ENCODE measurements at regions not wholly inside any gene's neighbourhood (a gene's known extent, or its start where the extent isn't known, plus 50 kb on each side); places are given as distances from the start of the nearest gene placed in this dataset.

- H3K36me3 ChIP-seq (ENCODE audit: insufficient read depth, low read length): no peaks in the 10 kb centered on the region
- H3K4me3 ChIP-seq (ENCODE audit: low read length): no peak overlapping the region
- H3K4me1 ChIP-seq (ENCODE audit: insufficient read depth, low read length): no peaks in the 10 kb centered on the region
- no peak overlapping the region for H2AFZ ChIP-seq (ENCODE audit: low read depth, low read length)
- H3K9me3 ChIP-seq (ENCODE audit: low read length): no peaks in the 10 kb centered on the region
- no peaks in the 10 kb centered on the region for H3K27me3 ChIP-seq (ENCODE audit: insufficient read depth, low read length)
Observed at GRCh38 chr6:47161176-47161687, 119.1 kb upstream of the ADGRF1 start.

- no peak overlapping the region for H2AFZ ChIP-seq (ENCODE audit: low read depth, low read length)
- H3K36me3 ChIP-seq (ENCODE audit: insufficient read depth, low read length): no peaks in the 10 kb centered on the region
- no peaks in the 10 kb centered on the region for H3K27me3 ChIP-seq (ENCODE audit: insufficient read depth, low read length)
- no peaks in the 10 kb centered on the region for H3K4me1 ChIP-seq (ENCODE audit: insufficient read depth, low read length)
- H3K9me3 ChIP-seq (ENCODE audit: low read length): no peaks in the 10 kb centered on the region
- no peak overlapping the region for H3K4me3 ChIP-seq (ENCODE audit: low read length)
Observed at GRCh38 chr6:47160702-47161101, 118.6 kb upstream of the ADGRF1 start.

- Histone ChIP-seq H2AFZ (ENCODE audit: low read depth, low read length) (no peak overlapping the region), H3K36me3 (ENCODE audit: insufficient read depth, low read length) (no peaks in the 10 kb centered on the region), H3K27me3 (ENCODE audit: insufficient read depth, low read length) (no peaks in the 10 kb centered on the region), H3K4me3 (ENCODE audit: low read length) (no peak overlapping the region), H3K4me1 (ENCODE audit: insufficient read depth, low read length) (no peaks in the 10 kb centered on the region), H3K9me3 (ENCODE audit: low read length) (no peaks in the 10 kb centered on the region)
Observed at GRCh38 chr6:47159763-47160162, 117.6 kb upstream of the ADGRF1 start.

- Histone ChIP-seq H2AFZ (ENCODE audit: low read depth, low read length) (no peak overlapping the region), H3K36me3 (ENCODE audit: insufficient read depth, low read length) (no peaks in the 10 kb centered on the region), H3K4me1 (ENCODE audit: insufficient read depth, low read length) (peaks cover 4% of the 10 kb centered on the region), H3K4me3 (ENCODE audit: low read length) (no peak overlapping the region), H3K9me3 (ENCODE audit: low read length) (no peaks in the 10 kb centered on the region), H3K27me3 (ENCODE audit: insufficient read depth, low read length) (no peaks in the 10 kb centered on the region)
Observed at GRCh38 chr6:47157653-47158219, 115.6 kb upstream of the ADGRF1 start.

- Histone ChIP-seq H3K27me3 (ENCODE audit: insufficient read depth, low read length) (no peaks in the 10 kb centered on the region), H2AFZ (ENCODE audit: low read depth, low read length) (no peak overlapping the region), H3K36me3 (ENCODE audit: insufficient read depth, low read length) (no peaks in the 10 kb centered on the region), H3K4me1 (ENCODE audit: insufficient read depth, low read length) (peaks cover 4% of the 10 kb centered on the region), H3K9me3 (ENCODE audit: low read length) (no peaks in the 10 kb centered on the region), H3K4me3 (ENCODE audit: low read length) (no peak overlapping the region)
Observed at GRCh38 chr6:47157063-47157462, 114.9 kb upstream of the ADGRF1 start.

- no peaks in the 10 kb centered on the region for H3K9me3 ChIP-seq (ENCODE audit: low read length)
- peaks cover 4% of the 10 kb centered on the region for H3K4me1 ChIP-seq (ENCODE audit: insufficient read depth, low read length)
- H3K27me3 ChIP-seq (ENCODE audit: insufficient read depth, low read length): no peaks in the 10 kb centered on the region
- no peak overlapping the region for H3K4me3 ChIP-seq (ENCODE audit: low read length)
- H2AFZ ChIP-seq (ENCODE audit: low read depth, low read length): no peak overlapping the region
- H3K36me3 ChIP-seq (ENCODE audit: insufficient read depth, low read length): no peaks in the 10 kb centered on the region
Observed at GRCh38 chr6:47156196-47156595, 114.1 kb upstream of the ADGRF1 start.

- Histone ChIP-seq H3K36me3 (ENCODE audit: insufficient read depth, low read length) (no peaks in the 10 kb centered on the region), H3K4me3 (ENCODE audit: low read length) (no peak overlapping the region), H3K27me3 (ENCODE audit: insufficient read depth, low read length) (no peaks in the 10 kb centered on the region), H3K9me3 (ENCODE audit: low read length) (no peaks in the 10 kb centered on the region), H2AFZ (ENCODE audit: low read depth, low read length) (no peak overlapping the region), H3K4me1 (ENCODE audit: insufficient read depth, low read length) (peaks cover 4% of the 10 kb centered on the region)
Observed at GRCh38 chr6:47153404-47153755, 111.2 kb upstream of the ADGRF1 start.

- H3K36me3 ChIP-seq (ENCODE audit: insufficient read depth, low read length): no peaks in the 10 kb centered on the region
- H3K4me3 ChIP-seq (ENCODE audit: low read length): no peak overlapping the region
- H2AFZ ChIP-seq (ENCODE audit: low read depth, low read length): no peak overlapping the region
- H3K9me3 ChIP-seq (ENCODE audit: low read length): no peaks in the 10 kb centered on the region
- no peaks in the 10 kb centered on the region for H3K27me3 ChIP-seq (ENCODE audit: insufficient read depth, low read length)
- peaks cover 4% of the 10 kb centered on the region for H3K4me1 ChIP-seq (ENCODE audit: insufficient read depth, low read length)
Observed at GRCh38 chr6:47152666-47153403, 110.7 kb upstream of the ADGRF1 start.

- Histone ChIP-seq H3K4me1 (ENCODE audit: insufficient read depth, low read length) (peaks cover 13% of the 10 kb centered on the region), H2AFZ (ENCODE audit: low read depth, low read length) (no peak overlapping the region), H3K36me3 (ENCODE audit: insufficient read depth, low read length) (no peaks in the 10 kb centered on the region), H3K4me3 (ENCODE audit: low read length) (no peak overlapping the region), H3K9me3 (ENCODE audit: low read length) (no peaks in the 10 kb centered on the region), H3K27me3 (ENCODE audit: insufficient read depth, low read length) (no peaks in the 10 kb centered on the region)
Observed at GRCh38 chr6:47151232-47151898, 109.2 kb upstream of the ADGRF1 start.

- no peaks in the 10 kb centered on the region for H3K36me3 ChIP-seq (ENCODE audit: insufficient read depth, low read length)
- no peak overlapping the region for H2AFZ ChIP-seq (ENCODE audit: low read depth, low read length)
- peaks cover 16% of the 10 kb centered on the region for H3K4me1 ChIP-seq (ENCODE audit: insufficient read depth, low read length)
- H3K27me3 ChIP-seq (ENCODE audit: insufficient read depth, low read length): no peaks in the 10 kb centered on the region
- no peaks in the 10 kb centered on the region for H3K9me3 ChIP-seq (ENCODE audit: low read length)
- no peak overlapping the region for H3K4me3 ChIP-seq (ENCODE audit: low read length)
Observed at GRCh38 chr6:47149554-47149953, 107.4 kb upstream of the ADGRF1 start.

- Histone ChIP-seq H3K4me3 (ENCODE audit: low read length) (no peak overlapping the region), H3K27me3 (ENCODE audit: insufficient read depth, low read length) (no peaks in the 10 kb centered on the region), H3K9me3 (ENCODE audit: low read length) (no peaks in the 10 kb centered on the region), H3K4me1 (ENCODE audit: insufficient read depth, low read length) (peaks cover 16% of the 10 kb centered on the region), H3K36me3 (ENCODE audit: insufficient read depth, low read length) (no peaks in the 10 kb centered on the region), H2AFZ (ENCODE audit: low read depth, low read length) (no peak overlapping the region)
Observed at GRCh38 chr6:47149066-47149465, 106.9 kb upstream of the ADGRF1 start.

- H3K4me3 ChIP-seq (ENCODE audit: low read length): no peak overlapping the region
Observed at GRCh38 chr6:47147836-47148344, 105.8 kb upstream of the ADGRF1 start.

GRCh38 chr6:47147175-47147727 lies 105.1 kb upstream of the ADGRF1 start:
- H3K4me3 ChIP-seq (ENCODE audit: low read length): no peak overlapping the region
- H3K9me3 ChIP-seq (ENCODE audit: low read length): no peaks in the 10 kb centered on the region
- H2AFZ ChIP-seq (ENCODE audit: low read depth, low read length): no peak overlapping the region
- no peaks in the 10 kb centered on the region for H3K36me3 ChIP-seq (ENCODE audit: insufficient read depth, low read length)
- H3K4me1 ChIP-seq (ENCODE audit: insufficient read depth, low read length): peaks cover 12% of the 10 kb centered on the region
- no peaks in the 10 kb centered on the region for H3K27me3 ChIP-seq (ENCODE audit: insufficient read depth, low read length)

More at GRCh38 chr6:47147836-47148344, 105.8 kb upstream of the ADGRF1 start:
- H2AFZ ChIP-seq (ENCODE audit: low read depth, low read length): no peak overlapping the region
- peaks cover 12% of the 10 kb centered on the region for H3K4me1 ChIP-seq (ENCODE audit: insufficient read depth, low read length)
- no peaks in the 10 kb centered on the region for H3K9me3 ChIP-seq (ENCODE audit: low read length)
- H3K27me3 ChIP-seq (ENCODE audit: insufficient read depth, low read length): no peaks in the 10 kb centered on the region
- no peaks in the 10 kb centered on the region for H3K36me3 ChIP-seq (ENCODE audit: insufficient read depth, low read length)
